H4 (cell line): ENCODE measurements at regions not wholly inside any gene's neighbourhood (a gene's known extent, or its start where the extent isn't known, plus 50 kb on each side); places are given as distances from the start of the nearest gene placed in this dataset.

Experiments
- DNase-seq: peaks from one replicate; pipeline ENCODE4 v3.0.0-alpha.2; 2015; ENCODE audit warnings: low spot score

GRCh38 chr20:56996533-56996932 is 269.9 kb downstream of the BMP7 start:
- DNase-seq: no peak

GRCh38 chr20:56998438-56998837 is 268.0 kb downstream of the BMP7 start:
- no peak for DNase-seq

- no peak for DNase-seq
Measured at GRCh38 chr20:57000441-57000968, 265.9 kb downstream of the BMP7 start.

- no peak for DNase-seq
Measured at GRCh38 chr20:57001126-57001767, 265.2 kb downstream of the BMP7 start.

GRCh38 chr20:57002066-57002570 is 264.3 kb downstream of the BMP7 start:
- no peak for DNase-seq

- no peak for DNase-seq
Measured at GRCh38 chr20:57003012-57003411, 263.4 kb downstream of the BMP7 start.

GRCh38 chr20:57004416-57004815 is 262.0 kb downstream of the BMP7 start:
- DNase-seq: no peak

GRCh38 chr20:57004951-57005933 is 261.2 kb downstream of the BMP7 start:
- DNase-seq: no peak

GRCh38 chr20:57006411-57007170 is 259.9 kb downstream of the BMP7 start:
- DNase-seq: no peak

- no peak for DNase-seq
Measured at GRCh38 chr20:57007171-57007540, 259.3 kb downstream of the BMP7 start.

- no peak for DNase-seq
Measured at GRCh38 chr20:57008217-57008616, 258.2 kb downstream of the BMP7 start.

- no peak for DNase-seq
Measured at GRCh38 chr20:57009355-57009754, 257.1 kb downstream of the BMP7 start.

- no peak for DNase-seq
Measured at GRCh38 chr20:57009775-57010174, 256.7 kb downstream of the BMP7 start.

- DNase-seq: no peak
Measured at GRCh38 chr20:57012691-57013090, 253.8 kb downstream of the BMP7 start.

GRCh38 chr20:57013217-57013616 is 253.2 kb downstream of the BMP7 start:
- no peak for DNase-seq

GRCh38 chr20:57013741-57014140 is 252.7 kb downstream of the BMP7 start:
- no peak for DNase-seq

- no peak for DNase-seq
Measured at GRCh38 chr20:57020364-57020763, 246.1 kb downstream of the BMP7 start.

- no peak for DNase-seq
Measured at GRCh38 chr20:57022306-57022705, 244.1 kb downstream of the BMP7 start.

- DNase-seq: no peak
Measured at GRCh38 chr20:57023007-57023406, 243.4 kb downstream of the BMP7 start.

- no peak for DNase-seq
Measured at GRCh38 chr20:57023997-57024396, 242.4 kb downstream of the BMP7 start.

- peak; percentile 26 for DNase-seq
Measured at GRCh38 chr20:57024849-57025248, 241.6 kb downstream of the BMP7 start.

- DNase-seq: no peak
Measured at GRCh38 chr20:57025261-57025660, 241.2 kb downstream of the BMP7 start.
